A549 (cell line): ENCODE measurements at regions not wholly inside any gene's neighbourhood (a gene's known extent, or its start where the extent isn't known, plus 50 kb on each side); places are given as distances from the start of the nearest gene placed in this dataset.
A peak's percentile ranks its signal among the peaks of the same experiment; 100 is the strongest.

ENCODE experiments used
- ATAC-seq, 2 experiments: fragments of 200-7000 bp in 1 of 2; fragments of >200 bp in 1 of 2; cut with Nextera tagmentation in 1 of 2; cut with Tn5 transposase in 1 of 2; 3 replicates each; pipeline versions ENCODE4 v1.8.0 to v1.9.1; 2018 to 2020; ENCODE audit warnings: mild to moderate bottlenecking in 1 of 2, moderate library complexity in 1 of 2
- CTCF ChIA-PET: fragments of 300-600 bp; sonication (Branson Sonifier 250); formaldehyde crosslinking; extraction: SDS; loops from one replicate; lab custom pipeline; 2021; ENCODE audit warnings: antibody characterized with exemption, inconsistent platforms; lab: Yijun Ruan, JAX
- POLR2A ChIA-PET: fragments of 350-600 bp; formaldehyde crosslinking; extraction: SDS; loops from one replicate; lab custom pipeline; 2021; ENCODE audit warnings: antibody characterized with exemption, inconsistent platforms; lab: Yijun Ruan, JAX
- DNase-seq, 2 experiments: peaks; one replicate each; pipeline versions ENCODE4 v3.0.0 to v3.0.0-alpha.2; 2011 to 2016; ENCODE audit warnings: low read depth in 1 of 2, low spot score in 1 of 2
- FAIRE-seq: peaks from 2 replicates; lab custom pipeline; 2011; peaks lifted over from hg19 to GRCh38; lab: Jason Lieb, UNC
- H3K27ac ChIP-seq, 2 experiments: fragments of >200 bp; sonication (Bioruptor Twin); formaldehyde crosslinking; 3 replicates each; pipeline ENCODE4 v1.5.1; 2016 to 2017
- H3K4me1 ChIP-seq: fragments of >200 bp; sonication (Bioruptor Twin); formaldehyde crosslinking; 3 replicates; pipeline ENCODE4 v1.6.1; 2016
- H3K4me2 ChIP-seq: fragments of >200 bp; sonication (Bioruptor Twin); formaldehyde crosslinking; 3 replicates; pipeline ENCODE4 v1.6.1; 2016
- H3K4me3 ChIP-seq: fragments of >200 bp; sonication (Bioruptor Twin); formaldehyde crosslinking; 3 replicates; pipeline ENCODE4 v1.5.1; 2016
- H3K9me3 ChIP-seq: fragments of >200 bp; sonication (Bioruptor Twin); formaldehyde crosslinking; 3 replicates; pipeline ENCODE4 v1.6.1; 2016
- CEBPB ChIP-seq, 2 experiments: fragments of >200 bp in 1 of 2; sonication (Bioruptor Twin) in 1 of 2; formaldehyde crosslinking in 1 of 2; IDR thresholded peaks; 2 replicates each; pipeline ENCODE4 v1.6.1; 2012 to 2016
- EHF ChIP-seq: fragments of 250-450 bp; sonication (Bioruptor Pico); IDR thresholded peaks from 2 replicates; pipeline ENCODE4 v1.5.0; 2020; ENCODE audit warnings: mild to moderate bottlenecking
- EHMT2 ChIP-seq: fragments of 200-600 bp; sonication (generic); IDR thresholded peaks from 2 replicates; pipeline ENCODE4 v1.6.1; 2016; ENCODE audit warnings: antibody characterized with exemption, low read depth, mild to moderate bottlenecking, moderate library complexity
- ESRRA ChIP-seq: fragments of 150-350 bp; IDR thresholded peaks from 2 replicates; pipeline ENCODE4 v1.6.1; 2014; ENCODE audit warnings: mild to moderate bottlenecking, low read length, borderline replicate concordance
- FOSB ChIP-seq: fragments of 250-450 bp; sonication (Bioruptor Pico); IDR thresholded peaks from 2 replicates; pipeline ENCODE4 v1.5.0; 2020; ENCODE audit warnings: mild to moderate bottlenecking, moderate library complexity
- FOSL2 ChIP-seq, 2 experiments: fragments of 450-650 bp in 1 of 2; fragments of >200 bp in 1 of 2; sonication (Bioruptor Twin) in 1 of 2; formaldehyde crosslinking; IDR thresholded peaks; 2 replicates each; pipeline versions ENCODE4 v1.5.0 to v1.6.1; 2016 to 2020; ENCODE audit warnings: mild to moderate bottlenecking in 1 of 2, moderate library complexity in 1 of 2
- FOXS1 ChIP-seq: fragments of 250-450 bp; sonication (Bioruptor Pico); IDR thresholded peaks from 2 replicates; pipeline ENCODE4 v1.5.0; 2020; ENCODE audit warnings: mild to moderate bottlenecking, moderate library complexity
- JUNB ChIP-seq: fragments of >200 bp; sonication (Bioruptor Twin); formaldehyde crosslinking; IDR thresholded peaks from 2 replicates; pipeline ENCODE4 v1.6.1; 2016
- MYC ChIP-seq: IDR thresholded peaks from 2 replicates; pipeline ENCODE4 v1.6.1; 2012; ENCODE audit warnings: mild to moderate bottlenecking, inconsistent platforms, low read length, improper control_type of control experiment, borderline replicate concordance
- NPAS2 ChIP-seq: fragments of 250-450 bp; sonication (Bioruptor Pico); IDR thresholded peaks from 2 replicates; pipeline ENCODE4 v1.8.0; 2022; ENCODE audit warnings: mild to moderate bottlenecking, moderate library complexity, borderline replicate concordance
- NR3C1 ChIP-seq: fragments of >200 bp; sonication (Bioruptor Twin); formaldehyde crosslinking; IDR thresholded peaks from 3 replicates; pipeline ENCODE4 v1.6.1; 2017
- POLR2A ChIP-seq: IDR thresholded peaks from 2 replicates; pipeline ENCODE4 v1.6.1; 2012; ENCODE audit warnings: mild to moderate bottlenecking, low read length
- RAD21 ChIP-seq, 2 experiments: fragments of >200 bp in 1 of 2; sonication (Bioruptor Twin) in 1 of 2; formaldehyde crosslinking in 1 of 2; IDR thresholded peaks in 1 of 2; conservative IDR thresholded peaks in 1 of 2; 2 replicates in 1 of 2; 3 replicates in 1 of 2; pipeline ENCODE4 v1.6.1; 2012 to 2018; ENCODE audit warnings: inconsistent platforms in 1 of 2
- RCOR1 ChIP-seq: fragments of 150-350 bp; IDR thresholded peaks from 2 replicates; pipeline ENCODE4 v1.6.1; 2014; ENCODE audit warnings: antibody characterized with exemption, low read length, low read depth
- TP53 ChIP-seq: fragments of 250-450 bp; sonication (Bioruptor Pico); IDR thresholded peaks from 2 replicates; pipeline ENCODE4 v1.5.0; 2021; ENCODE audit warnings: mild to moderate bottlenecking, moderate library complexity
- ZFP36 ChIP-seq: fragments of 450-650 bp; IDR thresholded peaks from 2 replicates; pipeline ENCODE4 v1.6.1; 2014; ENCODE audit warnings: borderline replicate concordance; ENCODE audit not compliant: partially characterized antibody
- ZNF302 ChIP-seq: fragments of 250-450 bp; sonication (Bioruptor Pico); IDR thresholded peaks from 2 replicates; pipeline ENCODE4 v1.9.0; 2021; ENCODE audit warnings: inconsistent platforms, mild to moderate bottlenecking, moderate library complexity
- WGBS: methylation state at CpG from one replicate; pipeline ENCODE4 v1.1.6; 2017; ENCODE audit errors: missing lambda C conversion rate; 5-methylcytosine and 5-hydroxymethylcytosine counted together
- TF ChIP-seq, protein P1 (sequence below): IDR thresholded peaks from 2 replicates; pipeline ENCODE4 v1.6.1; 2012
- TF ChIP-seq, protein P2 (sequence below): IDR thresholded peaks from 2 replicates; pipeline ENCODE4 v1.6.1; 2012; ENCODE audit warnings: low read depth, borderline replicate concordance
- TF ChIP-seq, protein P3 (sequence below): fragments of 200-600 bp; sonication (generic); IDR thresholded peaks from 2 replicates; pipeline ENCODE4 v1.6.1; 2016; ENCODE audit warnings: antibody characterized with exemption, mild to moderate bottlenecking, moderate library complexity
- TF ChIP-seq, protein P4 (sequence below): IDR thresholded peaks from 2 replicates; pipeline ENCODE4 v1.6.1; 2012

DNA sequence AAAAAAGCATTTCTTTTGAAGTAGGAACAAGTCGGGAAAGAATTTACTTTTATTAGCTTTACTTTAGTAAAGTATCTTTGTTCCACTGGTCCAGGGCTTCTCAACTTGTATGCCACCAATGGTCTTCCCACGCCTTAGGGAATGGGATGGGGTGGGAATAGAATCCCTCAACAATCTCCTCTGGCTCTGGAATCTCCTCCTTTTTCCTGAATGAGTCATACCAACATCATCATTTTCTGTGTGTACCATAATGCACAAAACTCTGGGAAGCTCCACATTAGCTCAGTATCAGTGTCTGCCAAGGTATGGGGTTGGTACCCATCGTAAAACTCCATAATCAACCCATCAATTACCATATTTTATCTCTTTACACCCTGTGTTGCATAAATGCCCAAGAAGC, 159.4 kb upstream of the BMPER start:
- peaks cover 4% of the 10 kb centered on the region; the same call in 2 of the 3 replicates for H3K4me1 ChIP-seq
- ATAC-seq, result no peak
- H3K27ac ChIP-seq, result no peak overlapping the region
- 26% methylated on average over 3 of the region's 3 CpGs for WGBS
- DNase-seq, result no peak
- no peak for FAIRE-seq
- no peak overlapping the region for H3K4me3 ChIP-seq
- CTCF ChIA-PET, result no interaction called here
- no peak overlapping the region for H3K4me2 ChIP-seq
- TF ChIP-seq, protein P1, sequence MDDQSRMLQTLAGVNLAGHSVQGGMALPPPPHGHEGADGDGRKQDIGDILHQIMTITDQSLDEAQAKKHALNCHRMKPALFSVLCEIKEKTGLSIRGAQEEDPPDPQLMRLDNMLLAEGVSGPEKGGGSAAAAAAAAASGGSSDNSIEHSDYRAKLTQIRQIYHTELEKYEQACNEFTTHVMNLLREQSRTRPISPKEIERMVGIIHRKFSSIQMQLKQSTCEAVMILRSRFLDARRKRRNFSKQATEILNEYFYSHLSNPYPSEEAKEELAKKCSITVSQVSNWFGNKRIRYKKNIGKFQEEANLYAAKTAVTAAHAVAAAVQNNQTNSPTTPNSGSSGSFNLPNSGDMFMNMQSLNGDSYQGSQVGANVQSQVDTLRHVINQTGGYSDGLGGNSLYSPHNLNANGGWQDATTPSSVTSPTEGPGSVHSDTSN, result no peak
- TF ChIP-seq FOSL2 (IDR thresholded peaks at IDR 0.05) (no peak), FOSL2 (CRISPR knock-in tag; IDR thresholded peaks at IDR 0.05) (peak; percentile 23; the same call in 1 of the 2 replicates), RCOR1 (no peak), ZFP36 (no peak), POLR2A (no peak), JUNB (no peak), ESRRA (no peak)
- TF ChIP-seq, protein P2, sequence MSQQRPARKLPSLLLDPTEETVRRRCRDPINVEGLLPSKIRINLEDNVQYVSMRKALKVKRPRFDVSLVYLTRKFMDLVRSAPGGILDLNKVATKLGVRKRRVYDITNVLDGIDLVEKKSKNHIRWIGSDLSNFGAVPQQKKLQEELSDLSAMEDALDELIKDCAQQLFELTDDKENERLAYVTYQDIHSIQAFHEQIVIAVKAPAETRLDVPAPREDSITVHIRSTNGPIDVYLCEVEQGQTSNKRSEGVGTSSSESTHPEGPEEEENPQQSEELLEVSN, result no peak
- peaks cover 6% of the 10 kb centered on the region for H3K9me3 ChIP-seq
- POLR2A ChIA-PET, result no interaction called here

DNA sequence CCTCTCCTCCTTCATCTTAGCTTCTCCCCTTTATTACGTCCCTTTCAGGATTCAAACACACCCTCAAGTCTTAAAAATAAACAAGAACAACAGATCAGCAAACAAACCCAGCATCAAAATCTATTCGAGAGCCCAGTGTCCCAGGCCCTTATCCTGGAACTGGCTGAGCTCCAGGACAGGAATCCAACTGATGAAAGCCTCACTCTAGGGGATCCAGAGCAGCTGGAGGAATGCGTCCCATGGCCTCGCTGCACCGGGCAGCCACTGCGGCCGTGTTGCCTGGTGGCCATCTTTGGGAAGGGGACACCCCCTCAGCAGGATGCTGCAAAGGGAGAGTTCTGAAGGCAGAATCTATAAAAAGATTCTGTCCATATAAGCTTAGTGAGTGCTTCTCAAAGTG, 156.5 kb upstream of the BMPER start:
- FAIRE-seq (no peak), ATAC-seq (no peak), DNase-seq (no peak)
- CTCF ChIA-PET, result interaction anchor here (0.7 to 1.8 kb wide), 5 partner anchors 9 to 539 kb away, joined by 3 to 5 read pairs (median 3); no protein-coding TSS in a partner anchor
- Histone ChIP-seq H3K4me3 (no peak overlapping the region), H3K9me3 (peaks cover 6% of the 10 kb centered on the region), H3K4me2 (no peak overlapping the region), H3K4me1 (peaks cover 7% of the 10 kb centered on the region), H3K27ac (no peak overlapping the region)
- WGBS, result 56% methylated on average over 4 of the region's 7 CpGs
- POLR2A ChIA-PET, result no interaction called here
- TF ChIP-seq RAD21 (conservative IDR thresholded peaks at IDR 0.05 in 1 of 2, IDR thresholded peaks at IDR 0.05 in 1 of 2) (no peak), FOXS1 (no peak), CEBPB (IDR thresholded peaks at IDR 0.05) (no peak), MYC (no peak), FOSB (CRISPR knock-in tag) (no peak), EHF (CRISPR knock-in tag) (no peak), EHMT2 (no peak), NPAS2 (CRISPR knock-in tag) (no peak), TP53 (CRISPR knock-in tag) (no peak), ZNF302 (no peak), NR3C1 (no peak)
- TF ChIP-seq, protein P3, sequence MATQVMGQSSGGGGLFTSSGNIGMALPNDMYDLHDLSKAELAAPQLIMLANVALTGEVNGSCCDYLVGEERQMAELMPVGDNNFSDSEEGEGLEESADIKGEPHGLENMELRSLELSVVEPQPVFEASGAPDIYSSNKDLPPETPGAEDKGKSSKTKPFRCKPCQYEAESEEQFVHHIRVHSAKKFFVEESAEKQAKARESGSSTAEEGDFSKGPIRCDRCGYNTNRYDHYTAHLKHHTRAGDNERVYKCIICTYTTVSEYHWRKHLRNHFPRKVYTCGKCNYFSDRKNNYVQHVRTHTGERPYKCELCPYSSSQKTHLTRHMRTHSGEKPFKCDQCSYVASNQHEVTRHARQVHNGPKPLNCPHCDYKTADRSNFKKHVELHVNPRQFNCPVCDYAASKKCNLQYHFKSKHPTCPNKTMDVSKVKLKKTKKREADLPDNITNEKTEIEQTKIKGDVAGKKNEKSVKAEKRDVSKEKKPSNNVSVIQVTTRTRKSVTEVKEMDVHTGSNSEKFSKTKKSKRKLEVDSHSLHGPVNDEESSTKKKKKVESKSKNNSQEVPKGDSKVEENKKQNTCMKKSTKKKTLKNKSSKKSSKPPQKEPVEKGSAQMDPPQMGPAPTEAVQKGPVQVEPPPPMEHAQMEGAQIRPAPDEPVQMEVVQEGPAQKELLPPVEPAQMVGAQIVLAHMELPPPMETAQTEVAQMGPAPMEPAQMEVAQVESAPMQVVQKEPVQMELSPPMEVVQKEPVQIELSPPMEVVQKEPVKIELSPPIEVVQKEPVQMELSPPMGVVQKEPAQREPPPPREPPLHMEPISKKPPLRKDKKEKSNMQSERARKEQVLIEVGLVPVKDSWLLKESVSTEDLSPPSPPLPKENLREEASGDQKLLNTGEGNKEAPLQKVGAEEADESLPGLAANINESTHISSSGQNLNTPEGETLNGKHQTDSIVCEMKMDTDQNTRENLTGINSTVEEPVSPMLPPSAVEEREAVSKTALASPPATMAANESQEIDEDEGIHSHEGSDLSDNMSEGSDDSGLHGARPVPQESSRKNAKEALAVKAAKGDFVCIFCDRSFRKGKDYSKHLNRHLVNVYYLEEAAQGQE, result no peak
- TF ChIP-seq, protein P1, result no peak
- TF ChIP-seq, protein P4, sequence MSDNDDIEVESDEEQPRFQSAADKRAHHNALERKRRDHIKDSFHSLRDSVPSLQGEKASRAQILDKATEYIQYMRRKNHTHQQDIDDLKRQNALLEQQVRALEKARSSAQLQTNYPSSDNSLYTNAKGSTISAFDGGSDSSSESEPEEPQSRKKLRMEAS, result no peak
- TF ChIP-seq, protein P2, result no peak
